Fibroblast of villous mesenchyme (primary cell): ENCODE measurements at regions not wholly inside any gene's neighbourhood (a gene's known extent, or its start where the extent isn't known, plus 50 kb on each side); places are given as distances from the start of the nearest gene placed in this dataset.

ENCODE experiments used
- DNase-seq: peaks from one replicate; pipeline ENCODE4 v3.0.0-alpha.2; 2010; ENCODE audit warnings: low read depth
- H3K4me3 ChIP-seq: 2 replicates; pipeline ENCODE4 v1.5.1; 2011; ENCODE audit warnings: low read depth, mild to moderate bottlenecking, low read length
- TF ChIP-seq, protein P1 (sequence below): IDR thresholded peaks from 2 replicates; pipeline ENCODE4 v1.5.1; 2012; ENCODE audit warnings: low read depth, mild to moderate bottlenecking, low read length; ENCODE audit not compliant: insufficient read depth

DNA sequence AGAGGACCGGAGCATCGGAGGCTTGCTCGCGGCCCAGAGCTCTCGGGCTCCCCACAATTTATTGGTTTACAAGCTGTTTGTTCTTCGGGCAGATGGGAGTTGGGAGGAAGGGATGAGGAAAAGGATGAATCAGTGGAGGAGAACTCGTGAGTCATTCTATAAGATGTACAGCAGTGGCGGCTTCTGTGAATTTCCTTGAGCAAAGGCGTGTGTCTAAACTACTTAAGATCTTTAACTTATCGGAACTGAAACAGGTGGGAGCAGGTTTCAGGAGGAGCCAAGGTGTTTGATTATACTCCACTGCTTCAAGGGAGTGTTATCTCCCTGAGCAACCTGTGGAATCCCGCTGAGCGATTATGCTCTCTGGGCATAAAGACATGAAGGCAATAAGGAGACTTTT is 50.5 kb upstream of the IBTK start:
- no peak overlapping the region for H3K4me3 ChIP-seq
- TF ChIP-seq, protein P1, sequence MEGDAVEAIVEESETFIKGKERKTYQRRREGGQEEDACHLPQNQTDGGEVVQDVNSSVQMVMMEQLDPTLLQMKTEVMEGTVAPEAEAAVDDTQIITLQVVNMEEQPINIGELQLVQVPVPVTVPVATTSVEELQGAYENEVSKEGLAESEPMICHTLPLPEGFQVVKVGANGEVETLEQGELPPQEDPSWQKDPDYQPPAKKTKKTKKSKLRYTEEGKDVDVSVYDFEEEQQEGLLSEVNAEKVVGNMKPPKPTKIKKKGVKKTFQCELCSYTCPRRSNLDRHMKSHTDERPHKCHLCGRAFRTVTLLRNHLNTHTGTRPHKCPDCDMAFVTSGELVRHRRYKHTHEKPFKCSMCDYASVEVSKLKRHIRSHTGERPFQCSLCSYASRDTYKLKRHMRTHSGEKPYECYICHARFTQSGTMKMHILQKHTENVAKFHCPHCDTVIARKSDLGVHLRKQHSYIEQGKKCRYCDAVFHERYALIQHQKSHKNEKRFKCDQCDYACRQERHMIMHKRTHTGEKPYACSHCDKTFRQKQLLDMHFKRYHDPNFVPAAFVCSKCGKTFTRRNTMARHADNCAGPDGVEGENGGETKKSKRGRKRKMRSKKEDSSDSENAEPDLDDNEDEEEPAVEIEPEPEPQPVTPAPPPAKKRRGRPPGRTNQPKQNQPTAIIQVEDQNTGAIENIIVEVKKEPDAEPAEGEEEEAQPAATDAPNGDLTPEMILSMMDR: no peak
- DNase-seq: peak; percentile 27
